ENCODE measurements at regions not wholly inside any gene's neighbourhood (a gene's known extent, or its start where the extent isn't known, plus 50 kb on each side); places are given as distances from the start of the nearest gene placed in this dataset.

GRCh38 chr2:228828397-228828796 lies 442.7 kb downstream of the PID1 start:
- TF ChIP-seq CTCF (IDR thresholded peaks at IDR 0.05) (no peak), POLR2A (IDR thresholded peaks at IDR 0.05) (no peak)
